ENCODE measurements at regions not wholly inside any gene's neighbourhood (a gene's known extent, or its start where the extent isn't known, plus 50 kb on each side); places are given as distances from the start of the nearest gene placed in this dataset.

GRCh38 chr12:60487284-60487683 is 891.5 kb downstream of the SLC16A7 start:
- no peak for TF ChIP-seq CTCF (IDR thresholded peaks at IDR 0.05)
- H3K27me3 ChIP-seq = no peaks in the 10 kb centered on the region
- intact Hi-C loops (cut with DNase I) = no loop called here
- H3K27ac ChIP-seq = no peak overlapping the region
- H3K4me3 ChIP-seq = no peak overlapping the region
- no peaks in the 10 kb centered on the region for H3K4me1 ChIP-seq (replicated peaks in 1 of 2)
- H3K36me3 ChIP-seq (replicated peaks in 1 of 2) = no peaks in the 10 kb centered on the region
- H3K9me3 ChIP-seq (replicated peaks in 1 of 3) = peaks cover 0 to 4% (median 0%) of the 10 kb centered on the region in 3 donors
- no peak for DNase-seq
- WGBS, 4 donors = 59 to 78% (median 68%) methylated on average over 1 of the region's 1 CpG

GRCh38 chr12:60489071-60489470 is 893.2 kb downstream of the SLC16A7 start:
- H3K4me3 ChIP-seq = no peak overlapping the region
- H3K4me1 ChIP-seq (replicated peaks in 1 of 2) = no peaks in the 10 kb centered on the region
- TF ChIP-seq POLR2A (IDR thresholded peaks at IDR 0.05) (no peak), CTCF (IDR thresholded peaks at IDR 0.05) (no peak)
- H3K36me3 ChIP-seq (replicated peaks in 1 of 2) = no peaks in the 10 kb centered on the region
- no peaks in the 10 kb centered on the region for H3K27me3 ChIP-seq
- H3K27ac ChIP-seq = no peak overlapping the region
- intact Hi-C loops (cut with DNase I) = no loop called here
- H3K9me3 ChIP-seq (replicated peaks in 1 of 3) = peaks cover 0 to 4% (median 0%) of the 10 kb centered on the region in 3 donors
- no peak for DNase-seq

GRCh38 chr12:60494244-60494643 is 898.4 kb downstream of the SLC16A7 start:
- H3K4me3 ChIP-seq = no peak overlapping the region
- no peak overlapping the region for H3K27ac ChIP-seq
- no peaks in the 10 kb centered on the region for H3K36me3 ChIP-seq (replicated peaks in 1 of 2)
- 15 to 20% (median 17%) methylated on average over 2 of the region's 2 CpGs for WGBS, 4 donors
- DNase-seq = no peak
- H3K9me3 ChIP-seq (replicated peaks in 1 of 3) = no peaks in the 10 kb centered on the region
- no peaks in the 10 kb centered on the region for H3K27me3 ChIP-seq
- H3K4me1 ChIP-seq (replicated peaks in 1 of 2) = no peaks in the 10 kb centered on the region
- TF ChIP-seq CTCF (IDR thresholded peaks at IDR 0.05) = peak; percentile 29 to 51 (median 42)
- TF ChIP-seq POLR2A (IDR thresholded peaks at IDR 0.05) = no peak
- intact Hi-C loops (cut with DNase I) = no loop called here

- Histone ChIP-seq H3K9me3 (replicated peaks in 1 of 3) (no peaks in the 10 kb centered on the region), H3K27ac (no peak overlapping the region), H3K4me1 (replicated peaks in 1 of 2) (no peaks in the 10 kb centered on the region), H3K36me3 (replicated peaks in 1 of 2) (no peaks in the 10 kb centered on the region), H3K4me3 (no peak overlapping the region), H3K27me3 (no peaks in the 10 kb centered on the region)
- no peak for DNase-seq
- no peak for TF ChIP-seq POLR2A (IDR thresholded peaks at IDR 0.05)
- 0 to 16% (median 12%) methylated on average over 1 of the region's 1 CpG for WGBS, 4 donors
- intact Hi-C loops (cut with DNase I) = no loop called here
Observed at GRCh38 chr12:60498656-60499055, 902.8 kb downstream of the SLC16A7 start.

- intact Hi-C loops (cut with DNase I) = no loop called here
- TF ChIP-seq CTCF (IDR thresholded peaks at IDR 0.05) (no peak), POLR2A (IDR thresholded peaks at IDR 0.05) (no peak)
- Histone ChIP-seq H3K9me3 (replicated peaks in 1 of 3) (no peaks in the 10 kb centered on the region), H3K36me3 (replicated peaks in 1 of 2) (no peaks in the 10 kb centered on the region), H3K27ac (no peak overlapping the region), H3K27me3 (no peaks in the 10 kb centered on the region), H3K4me1 (replicated peaks in 1 of 2) (no peaks in the 10 kb centered on the region), H3K4me3 (no peak overlapping the region)
- no peak for DNase-seq
- 42 to 54% (median 48%) methylated on average over 2 of the region's 2 CpGs for WGBS, 4 donors
Observed at GRCh38 chr12:60501124-60501729, 905.4 kb downstream of the SLC16A7 start.

Data from adrenal gland (tissue), 9 donors.